ENCODE measurements at regions not wholly inside any gene's neighbourhood (a gene's known extent, or its start where the extent isn't known, plus 50 kb on each side); places are given as distances from the start of the nearest gene placed in this dataset.

GRCh38 chr1:217150366-217150765 lies 427.1 kb upstream of the ESRRG start:
- no peak for DNase-seq (ENCODE audit: low read depth)
- TF ChIP-seq, protein P1, sequence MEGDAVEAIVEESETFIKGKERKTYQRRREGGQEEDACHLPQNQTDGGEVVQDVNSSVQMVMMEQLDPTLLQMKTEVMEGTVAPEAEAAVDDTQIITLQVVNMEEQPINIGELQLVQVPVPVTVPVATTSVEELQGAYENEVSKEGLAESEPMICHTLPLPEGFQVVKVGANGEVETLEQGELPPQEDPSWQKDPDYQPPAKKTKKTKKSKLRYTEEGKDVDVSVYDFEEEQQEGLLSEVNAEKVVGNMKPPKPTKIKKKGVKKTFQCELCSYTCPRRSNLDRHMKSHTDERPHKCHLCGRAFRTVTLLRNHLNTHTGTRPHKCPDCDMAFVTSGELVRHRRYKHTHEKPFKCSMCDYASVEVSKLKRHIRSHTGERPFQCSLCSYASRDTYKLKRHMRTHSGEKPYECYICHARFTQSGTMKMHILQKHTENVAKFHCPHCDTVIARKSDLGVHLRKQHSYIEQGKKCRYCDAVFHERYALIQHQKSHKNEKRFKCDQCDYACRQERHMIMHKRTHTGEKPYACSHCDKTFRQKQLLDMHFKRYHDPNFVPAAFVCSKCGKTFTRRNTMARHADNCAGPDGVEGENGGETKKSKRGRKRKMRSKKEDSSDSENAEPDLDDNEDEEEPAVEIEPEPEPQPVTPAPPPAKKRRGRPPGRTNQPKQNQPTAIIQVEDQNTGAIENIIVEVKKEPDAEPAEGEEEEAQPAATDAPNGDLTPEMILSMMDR (IDR thresholded peaks at IDR 0.05; ENCODE audit: low read length, missing control alignments), result no peak
- H3K4me3 ChIP-seq (replicated peaks; ENCODE audit: low read depth, low read length), result no peak overlapping the region

- DNase-seq (ENCODE audit: low read depth), result no peak
- TF ChIP-seq, protein P1 (IDR thresholded peaks at IDR 0.05; ENCODE audit: low read length, missing control alignments), result no peak
- no peak overlapping the region for H3K4me3 ChIP-seq (replicated peaks; ENCODE audit: low read depth, low read length)
These were observed 426.6 kb upstream of the ESRRG start for GRCh38 chr1:217149791-217150190.

DNA sequence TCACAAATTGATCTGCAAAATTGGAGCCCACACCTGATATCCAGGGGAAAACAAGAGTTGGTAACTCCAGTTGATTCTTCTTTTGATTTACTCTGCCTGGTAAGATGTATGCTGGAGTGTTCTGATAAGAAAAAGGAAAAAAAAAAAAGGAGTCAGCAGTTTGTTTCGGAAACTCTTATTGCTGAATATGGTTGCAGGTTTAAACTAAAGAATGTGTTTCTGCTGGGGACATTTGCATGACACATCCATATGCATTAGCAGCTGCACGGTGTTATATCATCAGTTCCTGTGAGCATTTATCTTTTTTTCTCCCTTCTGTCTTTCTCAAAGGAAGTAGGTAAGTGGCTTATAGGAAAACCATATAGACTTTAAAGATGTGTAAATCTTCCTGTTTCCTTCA lies 418.5 kb upstream of the ESRRG start:
- TF ChIP-seq, protein P1 (IDR thresholded peaks at IDR 0.05; ENCODE audit: low read length, missing control alignments), result no peak

GRCh38 chr1:217140041-217140901 lies 417.0 kb upstream of the ESRRG start:
- H3K4me3 ChIP-seq (replicated peaks; ENCODE audit: low read depth, low read length), result no peak overlapping the region
- TF ChIP-seq, protein P1 (IDR thresholded peaks at IDR 0.05; ENCODE audit: low read length, missing control alignments), result no peak
- no peak for DNase-seq (ENCODE audit: low read depth)

More for the DNA sequence above, 418.5 kb upstream of the ESRRG start:
- no peak for DNase-seq (ENCODE audit: low read depth)
- H3K4me3 ChIP-seq (replicated peaks; ENCODE audit: low read depth, low read length), result no peak overlapping the region

- no peak overlapping the region for H3K4me3 ChIP-seq (replicated peaks; ENCODE audit: low read depth, low read length)
- no peak for DNase-seq (ENCODE audit: low read depth)
- TF ChIP-seq, protein P1 (IDR thresholded peaks at IDR 0.05; ENCODE audit: low read length, missing control alignments), result no peak
These were observed 416.3 kb upstream of the ESRRG start for GRCh38 chr1:217139513-217139912.

DNA sequence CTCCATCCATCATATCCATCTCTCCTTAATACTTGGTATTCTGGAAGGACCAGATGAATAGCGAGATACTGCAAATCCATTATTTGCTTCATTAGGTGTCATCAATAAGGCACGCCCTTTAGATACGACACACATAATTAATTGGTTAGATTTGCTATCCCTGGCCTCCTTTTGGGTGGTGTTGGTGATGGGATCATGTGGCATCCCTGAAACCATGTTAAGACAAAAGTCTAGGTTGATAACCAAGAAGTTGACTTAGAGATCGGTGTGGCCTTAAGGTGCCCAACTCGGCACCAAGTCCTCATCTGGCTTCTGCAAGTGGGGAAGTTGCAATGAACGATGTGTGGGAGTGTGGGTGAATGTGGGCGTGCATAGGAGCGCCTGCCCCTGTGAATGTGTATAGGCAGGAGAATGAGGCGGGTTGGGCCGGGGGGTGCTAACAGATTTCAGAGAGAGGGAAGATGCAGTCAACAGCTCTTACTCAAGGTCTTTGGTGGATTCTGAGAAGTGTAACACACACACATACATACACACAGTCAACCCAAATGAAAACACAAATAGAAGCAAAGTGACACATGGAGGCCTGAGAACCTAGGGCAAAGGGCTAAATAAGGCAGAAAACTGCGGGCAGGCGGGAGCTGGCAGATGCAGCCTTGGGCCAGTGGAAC lies 415.7 kb upstream of the ESRRG start:
- H3K4me3 ChIP-seq (replicated peaks; ENCODE audit: low read depth, low read length), result no peak overlapping the region
- no peak for DNase-seq (ENCODE audit: low read depth)
- TF ChIP-seq, protein P1 (IDR thresholded peaks at IDR 0.05; ENCODE audit: low read length, missing control alignments), result no peak

All from fibroblast of pulmonary artery (primary cell).